HCT116 (cell line): ENCODE measurements at regions not wholly inside any gene's neighbourhood (a gene's known extent, or its start where the extent isn't known, plus 50 kb on each side); places are given as distances from the start of the nearest gene placed in this dataset.

Source experiments
- ATAC-seq: fragments of 200-7000 bp; cut with Tn5 transposase; 2 replicates; pipeline ENCODE4 v1.9.1; 2020; ENCODE audit warnings: mild to moderate bottlenecking, moderate library complexity
- BruUV-seq: library from RNA; stranded (reverse); fragments of 400-500 nt; replicated peaks from 2 replicates; lab custom pipeline; 2021; lab: Mats Ljungman, UMichigan
- CTCF ChIA-PET: fragments of 300-600 bp; sonication (Branson Sonifier 250); formaldehyde crosslinking; loops from one replicate; lab custom pipeline; 2021; ENCODE audit warnings: antibody characterized with exemption; lab: Charles Lee
- POLR2A ChIA-PET: fragments of 300-600, 350-600 bp; sonication (Branson Sonifier 250); formaldehyde crosslinking; loops from one replicate; lab custom pipeline; 2021; ENCODE audit warnings: antibody characterized with exemption; lab: Charles Lee
- RAD21 ChIA-PET, 2 experiments: fragments of 300-600 bp; sonication (Branson Sonifier 250); formaldehyde crosslinking; loops; one replicate each; lab custom pipeline; 2023; ENCODE audit warnings: low total read pairs in 2 of 2; ENCODE audit not compliant: uncharacterized antibody in 2 of 2, unreplicated experiment in 2 of 2, low non-redundant PET in 1 of 2; lab: Charles Lee
- DNase-seq: peaks from one replicate; pipeline ENCODE4 v3.0.0-alpha.2; 2010; ENCODE audit warnings: low read depth, low spot score
- H2AFZ ChIP-seq: fragments of 200-600 bp; shearing (Covaris generic), sonication (generic); 2 replicates; pipeline ENCODE4 v1.6.1; 2017; ENCODE audit warnings: low read depth, mixed run types, mixed read lengths, antibody characterized with exemption, low read length; ENCODE audit not compliant: poor library complexity, severe bottlenecking
- H3K27ac ChIP-seq: 2 replicates; pipeline ENCODE4 v1.5.1; 2012; ENCODE audit warnings: low read depth, low read length
- H3K27me3 ChIP-seq: fragments of 200-600 bp; sonication (generic); 2 replicates; pipeline ENCODE4 v1.6.1; 2016; ENCODE audit warnings: mixed run types, low read length, mixed read lengths; ENCODE audit not compliant: insufficient read depth
- H3K36me3 ChIP-seq, 2 experiments: fragments of 200-500 bp in 1 of 2; fragments of 200-600 bp in 1 of 2; sonication (Bioruptor generic) in 1 of 2; sonication (generic) in 1 of 2; 2 replicates each; pipeline versions ENCODE4 v1.5.1 to v1.6.1; 2014 to 2016; ENCODE audit warnings: low read length in 2 of 2, inconsistent platforms in 1 of 2, mixed read lengths in 1 of 2, mixed run types in 1 of 2; ENCODE audit not compliant: insufficient read depth in 2 of 2, control insufficient read depth in 1 of 2
- H3K4me1 ChIP-seq, 2 experiments: fragments of 200-600 bp in 1 of 2; sonication (generic) in 1 of 2; 2 replicates each; pipeline versions ENCODE4 v1.5.1 to v1.6.1; 2012 to 2017; ENCODE audit warnings: low read length in 2 of 2, inconsistent platforms in 1 of 2, mild to moderate bottlenecking in 1 of 2, mixed read lengths in 1 of 2, mixed run types in 1 of 2, moderate library complexity in 1 of 2; ENCODE audit not compliant: insufficient read depth in 2 of 2, control insufficient read depth in 1 of 2
- H3K4me2 ChIP-seq: fragments of 200-600 bp; sonication (generic); 2 replicates; pipeline ENCODE4 v1.6.1; 2017; ENCODE audit warnings: mixed run types, low read length, mixed read lengths
- H3K4me3 ChIP-seq, 2 experiments: fragments of 200-600 bp in 1 of 2; sonication (generic) in 1 of 2; replicated peaks in 1 of 2; 2 replicates each; pipeline ENCODE4 v1.5.1; 2011 to 2016; ENCODE audit warnings: low read length in 2 of 2, control low read depth in 1 of 2, low read depth in 1 of 2, mild to moderate bottlenecking in 1 of 2, mixed read lengths in 1 of 2, mixed run types in 1 of 2
- H3K79me2 ChIP-seq: fragments of 200-600 bp; sonication (generic); 2 replicates; pipeline ENCODE4 v1.6.1; 2017; ENCODE audit warnings: mild to moderate bottlenecking, mixed run types, low read length, moderate library complexity, mixed read lengths; ENCODE audit not compliant: insufficient read depth
- H3K9ac ChIP-seq: fragments of 200-600 bp; sonication (generic); 2 replicates; pipeline ENCODE4 v1.6.1; 2016; ENCODE audit warnings: low read length, mixed read lengths
- H3K9me2 ChIP-seq: fragments of 200-600 bp; sonication (generic), shearing (Covaris generic); 2 replicates; pipeline ENCODE4 v1.6.1; 2017; ENCODE audit warnings: mixed run types, mild to moderate bottlenecking, moderate library complexity; ENCODE audit not compliant: insufficient read depth
- H3K9me3 ChIP-seq, 2 experiments: fragments of 200-500 bp in 1 of 2; fragments of 200-600 bp in 1 of 2; sonication (Bioruptor generic) in 1 of 2; sonication (generic) in 1 of 2; 2 replicates each; pipeline ENCODE4 v1.6.1; 2014 to 2017; ENCODE audit warnings: low read length in 2 of 2, mixed read lengths in 2 of 2, inconsistent platforms in 1 of 2, low read depth in 1 of 2, mild to moderate bottlenecking in 1 of 2, mixed run types in 1 of 2, moderate library complexity in 1 of 2; ENCODE audit not compliant: control insufficient read depth in 1 of 2, insufficient read depth in 1 of 2
- H4K20me1 ChIP-seq: fragments of 200-600 bp; sonication (generic), shearing (Covaris generic); 2 replicates; pipeline ENCODE4 v1.6.1; 2017; ENCODE audit warnings: mixed run types, mild to moderate bottlenecking, moderate library complexity; ENCODE audit not compliant: insufficient read depth
- ATF3 ChIP-seq: IDR thresholded peaks from 2 replicates; pipeline ENCODE4 v1.6.1; 2012
- CBX3 ChIP-seq: IDR thresholded peaks from 2 replicates; pipeline ENCODE4 v1.6.1; 2012; ENCODE audit warnings: low read depth
- CEBPB ChIP-seq: IDR thresholded peaks from 2 replicates; pipeline ENCODE4 v1.6.1; 2012; ENCODE audit warnings: low read depth
- EGR1 ChIP-seq: IDR thresholded peaks from 2 replicates; pipeline ENCODE4 v1.6.1; 2012; ENCODE audit warnings: low read depth
- EZH2phosphoT487 ChIP-seq: fragments of 200-600 bp; IDR thresholded peaks from 2 replicates; pipeline ENCODE4 v1.6.1; 2018; ENCODE audit warnings: antibody characterized with exemption, borderline replicate concordance
- MAX ChIP-seq: IDR thresholded peaks from 2 replicates; pipeline ENCODE4 v1.6.1; 2012
- POLR2A ChIP-seq: IDR thresholded peaks from 2 replicates; pipeline ENCODE4 v1.7.0; 2011; ENCODE audit warnings: borderline replicate concordance; ENCODE audit not compliant: insufficient read depth, insufficient read length; ENCODE audit errors: extremely low read depth
- RAD21 ChIP-seq: IDR thresholded peaks from 2 replicates; pipeline ENCODE4 v1.6.1; 2012; ENCODE audit warnings: low read depth, mild to moderate bottlenecking
- SIN3A ChIP-seq: IDR thresholded peaks from 2 replicates; pipeline ENCODE4 v1.6.1; 2012; ENCODE audit warnings: low read depth
- SP1 ChIP-seq: IDR thresholded peaks from 2 replicates; pipeline ENCODE4 v1.6.1; 2012; ENCODE audit warnings: low read depth
- SRF ChIP-seq: IDR thresholded peaks from 2 replicates; pipeline ENCODE4 v1.6.1; 2012; ENCODE audit warnings: low read depth
- TCF7L2 ChIP-seq: IDR thresholded peaks from 2 replicates; pipeline ENCODE4 v1.7.0; 2011; ENCODE audit warnings: borderline replicate concordance, inconsistent platforms; ENCODE audit not compliant: insufficient read depth, insufficient read length; ENCODE audit errors: extremely low read depth
- ZBTB33 ChIP-seq: IDR thresholded peaks from 2 replicates; pipeline ENCODE4 v1.6.1; 2011; ENCODE audit warnings: mild to moderate bottlenecking, low read length, moderate library complexity; ENCODE audit not compliant: insufficient replicate concordance; ENCODE audit errors: extremely low read depth
- ZFX ChIP-seq: fragments of 450-650 bp; IDR thresholded peaks from 2 replicates; pipeline ENCODE4 v1.6.1; 2017
- intact Hi-C: fragments of 100-400 bp; cut with micrococcal nuclease; formaldehyde crosslinking; loops from 2 replicates; pipeline ENCODE4 v1.10.0; 2022

- H4K20me1 ChIP-seq, result no peaks in the 10 kb centered on the region
- no peaks in the 10 kb centered on the region for H3K36me3 ChIP-seq
- no peaks in the 10 kb centered on the region for H3K27me3 ChIP-seq
- no peaks in the 10 kb centered on the region for H3K79me2 ChIP-seq
- TF ChIP-seq SP1 (no peak), SIN3A (no peak), CBX3 (no peak), ZBTB33 (no peak)
- RAD21 ChIA-PET, result no interaction called here
- intact Hi-C loops, result no loop called here
- H2AFZ ChIP-seq, result no peak overlapping the region
- H3K9me3 ChIP-seq, result peaks cover 8 to 13% of the 10 kb centered on the region in 2 experiments; a peak in 2 of 4 replicates
- no peak overlapping the region for H3K27ac ChIP-seq
- H3K4me3 ChIP-seq, result no peak overlapping the region
- no peaks in the 10 kb centered on the region for H3K9me2 ChIP-seq
- ATAC-seq, result no peak
- BruUV-seq, result no TSS peak
- CTCF ChIA-PET, result no interaction called here
- H3K4me1 ChIP-seq, result no peaks in the 10 kb centered on the region
- DNase-seq, result no peak
- POLR2A ChIA-PET, result no interaction called here
- H3K9ac ChIP-seq, result no peak overlapping the region
- no peak overlapping the region for H3K4me2 ChIP-seq
Observed at GRCh38 chr4:58090539-58090938, 980.4 kb upstream of the IGFBP7 start.

- no peak overlapping the region for H3K9ac ChIP-seq
- H3K9me2 ChIP-seq, result no peaks in the 10 kb centered on the region
- ATAC-seq (no peak), DNase-seq (no peak)
- TF ChIP-seq MAX, result no peak
- TF ChIP-seq SP1, result no peak
- TF ChIP-seq ZBTB33, result no peak
- no peak for TF ChIP-seq RAD21
- no peak for TF ChIP-seq CEBPB
- no peak for TF ChIP-seq TCF7L2
- TF ChIP-seq POLR2A, result no peak
- TF ChIP-seq EGR1, result no peak
- no peak for TF ChIP-seq ZFX
- TF ChIP-seq SIN3A, result no peak
- TF ChIP-seq SRF, result no peak
- no peak for TF ChIP-seq EZH2phosphoT487
- no peak for TF ChIP-seq ATF3
- ChIA-PET CTCF (no interaction called here), RAD21 (no interaction called here), POLR2A (no interaction called here)
- no peak overlapping the region for H3K4me3 ChIP-seq
- no peaks in the 10 kb centered on the region for H3K36me3 ChIP-seq
- no peaks in the 10 kb centered on the region for H3K4me1 ChIP-seq
- no peak overlapping the region for H3K27ac ChIP-seq
- H3K9me3 ChIP-seq, result peaks cover 15 to 29% of the 10 kb centered on the region in 2 experiments; a peak in 3 of 4 replicates
- intact Hi-C loops, result no loop called here
- H3K27me3 ChIP-seq, result no peaks in the 10 kb centered on the region
- no TSS peak for BruUV-seq
- no peaks in the 10 kb centered on the region for H3K79me2 ChIP-seq
- no peaks in the 10 kb centered on the region for H4K20me1 ChIP-seq
- no peak overlapping the region for H3K4me2 ChIP-seq
- no peak overlapping the region for H2AFZ ChIP-seq
Observed at GRCh38 chr4:58081356-58081755, 971.2 kb upstream of the IGFBP7 start.
